GM23338 (cell line): ENCODE measurements at regions not wholly inside any gene's neighbourhood (a gene's known extent, or its start where the extent isn't known, plus 50 kb on each side); places are given as distances from the start of the nearest gene placed in this dataset.
A peak's percentile ranks its signal among the peaks of the same experiment; 100 is the strongest.

Experiments used
- ATAC-seq: fragments of 200-7000 bp; cut with Tn5 transposase; 3 replicates; pipeline ENCODE4 v1.9.1; 2020
- DNase-seq: peaks from one replicate; pipeline ENCODE4 v3.0.0-alpha.2; 2015; ENCODE audit warnings: low spot score
- H2AFZ ChIP-seq: fragments of 200-600 bp; sonication (generic); 2 replicates; pipeline ENCODE4 v1.8.0; 2016; ENCODE audit warnings: antibody characterized with exemption, mild to moderate bottlenecking, moderate library complexity
- H3F3A ChIP-seq: fragments of 200-600 bp; sonication (generic); replicated peaks from 2 replicates; pipeline ENCODE4 v1.8.0; 2017; ENCODE audit warnings: antibody characterized with exemption, mixed run types, low read depth
- H3K27ac ChIP-seq: fragments of 200-600 bp; sonication (generic); 2 replicates; pipeline ENCODE4 v1.6.1; 2016; ENCODE audit warnings: low read depth
- H3K27me3 ChIP-seq: fragments of 200-600 bp; sonication (generic); 2 replicates; pipeline ENCODE4 v1.8.0; 2016; ENCODE audit warnings: mild to moderate bottlenecking, mixed run types, moderate library complexity; ENCODE audit not compliant: insufficient read depth
- H3K36me3 ChIP-seq: fragments of 200-600 bp; sonication (generic); 2 replicates; pipeline ENCODE4 v1.8.0; 2016; ENCODE audit warnings: mild to moderate bottlenecking; ENCODE audit not compliant: insufficient read depth
- H3K4me1 ChIP-seq: fragments of 200-600 bp; sonication (generic); 2 replicates; pipeline ENCODE4 v1.8.0; 2016; ENCODE audit warnings: mild to moderate bottlenecking, moderate library complexity; ENCODE audit not compliant: insufficient read depth
- H3K4me2 ChIP-seq: fragments of 200-600 bp; sonication (generic); 2 replicates; pipeline ENCODE4 v1.7.1; 2017; ENCODE audit warnings: mixed run types
- H3K4me3 ChIP-seq: fragments of 200-600 bp; sonication (generic); 2 replicates; pipeline ENCODE4 v1.6.1; 2016; ENCODE audit warnings: mixed run types
- H3K79me2 ChIP-seq: fragments of 200-600 bp; sonication (generic); replicated peaks from 2 replicates; pipeline ENCODE4 v1.8.0; 2017; ENCODE audit warnings: mild to moderate bottlenecking; ENCODE audit not compliant: insufficient read depth
- H3K9me2 ChIP-seq: fragments of 200-600 bp; sonication (generic); 2 replicates; pipeline ENCODE4 v1.8.0; 2017; ENCODE audit not compliant: insufficient read depth
- H4K20me1 ChIP-seq: fragments of 200-600 bp; sonication (generic); replicated peaks from 2 replicates; pipeline ENCODE4 v1.8.0; 2017; ENCODE audit warnings: mild to moderate bottlenecking; ENCODE audit not compliant: insufficient read depth
- H3K27ac Mint-ChIP-seq: 2 replicates; pipeline ENCODE4 v1.8.0; 2020; ENCODE audit warnings: inconsistent platforms, mild to moderate bottlenecking, moderate library complexity, mixed read lengths
- H3K27me3 Mint-ChIP-seq: 3 replicates; pipeline ENCODE4 v1.8.0; 2022; ENCODE audit warnings: low read depth, mild to moderate bottlenecking, moderate library complexity, mixed read lengths, inconsistent platforms; ENCODE audit not compliant: insufficient read depth, poor library complexity
- H3K36me3 Mint-ChIP-seq: 3 replicates; pipeline ENCODE4 v1.8.0; 2021; ENCODE audit warnings: low read depth, mild to moderate bottlenecking, inconsistent platforms, moderate library complexity, mixed read lengths
- H3K4me1 Mint-ChIP-seq: 3 replicates; pipeline ENCODE4 v1.8.0; 2020; ENCODE audit warnings: mild to moderate bottlenecking, inconsistent platforms, mixed read lengths
- H3K4me3 Mint-ChIP-seq: 3 replicates; pipeline ENCODE4 v1.8.0; 2021; ENCODE audit warnings: moderate library complexity, mild to moderate bottlenecking, inconsistent platforms, mixed read lengths
- H3K9me3 Mint-ChIP-seq: 3 replicates; pipeline ENCODE4 v1.8.0; 2020; ENCODE audit warnings: moderate library complexity, mild to moderate bottlenecking, inconsistent platforms, mixed read lengths
- CREB1 ChIP-seq: fragments of 250-450 bp; sonication (Bioruptor Pico); IDR thresholded peaks from 2 replicates; pipeline ENCODE4 v1.5.0; 2020; ENCODE audit warnings: low read depth, mild to moderate bottlenecking, moderate library complexity
- EZH2 ChIP-seq: fragments of 200-600 bp; sonication (generic); IDR thresholded peaks from one replicate; pipeline ENCODE4 v1.8.0; 2017; ENCODE audit warnings: antibody characterized with exemption, mild to moderate bottlenecking, low read depth; ENCODE audit not compliant: unreplicated experiment
- EZH2phosphoT487 ChIP-seq: fragments of 200-600 bp; sonication (generic); IDR thresholded peaks from one replicate; pipeline ENCODE4 v1.8.1; 2018; ENCODE audit warnings: antibody characterized with exemption; ENCODE audit not compliant: unreplicated experiment
- JUNB ChIP-seq: IDR thresholded peaks from one replicate; pipeline ENCODE4 v1.6.1; 2016; ENCODE audit warnings: antibody characterized with exemption; ENCODE audit not compliant: unreplicated experiment
- NANOG ChIP-seq: IDR thresholded peaks from 2 replicates; pipeline ENCODE4 v1.6.1; 2016; ENCODE audit warnings: antibody characterized with exemption, borderline replicate concordance
- POLR2AphosphoS5 ChIP-seq: IDR thresholded peaks from 2 replicates; pipeline ENCODE4 v1.6.1; 2016; ENCODE audit warnings: antibody characterized with exemption, low read depth
- ZNF114 ChIP-seq: fragments of 250-450 bp; sonication (Bioruptor Pico); IDR thresholded peaks from 2 replicates; pipeline ENCODE4 v1.5.0; 2020; ENCODE audit warnings: mild to moderate bottlenecking, moderate library complexity
- ZNF331 ChIP-seq: fragments of 250-450 bp; sonication (Bioruptor Pico); IDR thresholded peaks from 2 replicates; pipeline ENCODE4 v1.5.0; 2020; ENCODE audit warnings: low read depth, mild to moderate bottlenecking, moderate library complexity
- TF ChIP-seq, protein P1 (sequence below): IDR thresholded peaks from 2 replicates; pipeline ENCODE4 v1.6.1; 2016; ENCODE audit warnings: antibody characterized with exemption
- TF ChIP-seq, protein P2 (sequence below): IDR thresholded peaks from one replicate; pipeline ENCODE4 v1.6.1; 2018; ENCODE audit warnings: antibody characterized with exemption; ENCODE audit not compliant: unreplicated experiment
- TF ChIP-seq, protein P3 (sequence below), 2 experiments: fragments of 200-600 bp in 1 of 2; sonication (generic) in 1 of 2; conservative IDR thresholded peaks; 2 replicates each; pipeline versions ENCODE4 v1.5.1 to v1.6.1; 2016 to 2017; ENCODE audit warnings: antibody characterized with exemption in 2 of 2, low read depth in 2 of 2, mild to moderate bottlenecking in 2 of 2, moderate library complexity in 1 of 2
- TF ChIP-seq, protein P4 (sequence below): fragments of 250-450 bp; sonication (Bioruptor Pico); IDR thresholded peaks from 2 replicates; pipeline ENCODE4 v1.5.0; 2020; ENCODE audit warnings: mild to moderate bottlenecking, moderate library complexity

DNA sequence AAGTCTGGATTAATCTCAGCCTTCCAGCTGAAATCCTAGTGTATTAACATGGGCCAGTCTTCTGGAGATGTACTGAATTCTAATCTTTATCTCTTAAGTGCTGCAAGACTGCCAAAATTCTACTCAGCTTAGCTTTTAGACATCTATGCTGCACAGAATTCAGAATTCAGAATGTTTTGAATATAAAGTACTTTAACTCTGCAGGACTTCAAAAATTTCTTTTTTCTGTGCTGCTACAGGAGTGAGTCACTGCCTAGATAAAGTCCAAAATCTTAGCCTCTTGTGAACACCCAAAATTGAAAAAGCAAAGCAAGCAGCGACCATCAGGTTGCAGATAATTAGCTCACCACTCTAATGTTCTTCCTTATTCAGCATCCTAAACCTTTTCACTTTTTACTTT, 1092.6 kb upstream of the PCDH10 start (continued):
- TF ChIP-seq CREB1: no peak
- TF ChIP-seq, protein P1, sequence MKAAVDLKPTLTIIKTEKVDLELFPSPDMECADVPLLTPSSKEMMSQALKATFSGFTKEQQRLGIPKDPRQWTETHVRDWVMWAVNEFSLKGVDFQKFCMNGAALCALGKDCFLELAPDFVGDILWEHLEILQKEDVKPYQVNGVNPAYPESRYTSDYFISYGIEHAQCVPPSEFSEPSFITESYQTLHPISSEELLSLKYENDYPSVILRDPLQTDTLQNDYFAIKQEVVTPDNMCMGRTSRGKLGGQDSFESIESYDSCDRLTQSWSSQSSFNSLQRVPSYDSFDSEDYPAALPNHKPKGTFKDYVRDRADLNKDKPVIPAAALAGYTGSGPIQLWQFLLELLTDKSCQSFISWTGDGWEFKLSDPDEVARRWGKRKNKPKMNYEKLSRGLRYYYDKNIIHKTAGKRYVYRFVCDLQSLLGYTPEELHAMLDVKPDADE: no peak

DNA sequence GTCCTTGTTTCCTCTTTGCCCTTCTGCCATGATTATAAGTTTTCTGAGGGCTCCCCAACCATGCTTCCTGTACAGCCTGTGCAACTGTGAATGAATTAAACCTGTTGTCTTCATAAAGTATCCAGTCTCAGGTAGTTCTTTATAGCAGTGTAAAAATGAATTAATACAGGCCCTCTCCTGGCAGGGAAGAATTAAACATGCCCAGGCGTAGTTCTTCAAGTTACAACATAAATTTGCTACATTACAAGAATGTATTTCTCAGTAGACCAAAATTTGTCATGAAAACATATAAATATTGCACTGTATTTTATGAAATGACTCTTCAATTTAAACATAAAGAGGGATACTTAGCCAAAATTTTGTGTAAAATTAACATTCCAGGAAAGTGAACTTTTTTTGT, 1089.9 kb upstream of the PCDH10 start:
- Mint-ChIP-seq H3K4me3 (no peak overlapping the region), H3K9me3 (peaks cover 52% of the 10 kb centered on the region), H3K4me1 (no peaks in the 10 kb centered on the region; the same call in 2 of the 3 replicates), H3K27ac (no peak overlapping the region), H3K27me3 (peaks cover 5% of the 10 kb centered on the region), H3K36me3 (peaks cover 40% of the 10 kb centered on the region)
- H3K4me2 ChIP-seq: no peak overlapping the region
- no peaks in the 10 kb centered on the region for H3K79me2 ChIP-seq
- H3K36me3 ChIP-seq: peaks cover 4% of the 10 kb centered on the region; the same call in 1 of the 2 replicates
- H3K9me2 ChIP-seq: peaks cover 3% of the 10 kb centered on the region; the same call in 1 of the 2 replicates
- peak overlapping the region; percentile 60; the same call in 1 of the 2 replicates for H2AFZ ChIP-seq
- H4K20me1 ChIP-seq: no peaks in the 10 kb centered on the region
- DNase-seq (no peak), ATAC-seq (no peak)
- H3F3A ChIP-seq: no peaks in the 10 kb centered on the region
- no peaks in the 10 kb centered on the region for H3K4me1 ChIP-seq
- H3K27me3 ChIP-seq: no peaks in the 10 kb centered on the region
- H3K4me3 ChIP-seq: no peak overlapping the region
- H3K27ac ChIP-seq: no peak overlapping the region
- TF ChIP-seq EZH2 (no peak), ZNF331 (CRISPR knock-in tag) (no peak), NANOG (no peak), ZNF114 (CRISPR knock-in tag) (no peak), POLR2AphosphoS5 (no peak), CREB1 (no peak), EZH2phosphoT487 (no peak), JUNB (no peak)
- TF ChIP-seq, protein P2, sequence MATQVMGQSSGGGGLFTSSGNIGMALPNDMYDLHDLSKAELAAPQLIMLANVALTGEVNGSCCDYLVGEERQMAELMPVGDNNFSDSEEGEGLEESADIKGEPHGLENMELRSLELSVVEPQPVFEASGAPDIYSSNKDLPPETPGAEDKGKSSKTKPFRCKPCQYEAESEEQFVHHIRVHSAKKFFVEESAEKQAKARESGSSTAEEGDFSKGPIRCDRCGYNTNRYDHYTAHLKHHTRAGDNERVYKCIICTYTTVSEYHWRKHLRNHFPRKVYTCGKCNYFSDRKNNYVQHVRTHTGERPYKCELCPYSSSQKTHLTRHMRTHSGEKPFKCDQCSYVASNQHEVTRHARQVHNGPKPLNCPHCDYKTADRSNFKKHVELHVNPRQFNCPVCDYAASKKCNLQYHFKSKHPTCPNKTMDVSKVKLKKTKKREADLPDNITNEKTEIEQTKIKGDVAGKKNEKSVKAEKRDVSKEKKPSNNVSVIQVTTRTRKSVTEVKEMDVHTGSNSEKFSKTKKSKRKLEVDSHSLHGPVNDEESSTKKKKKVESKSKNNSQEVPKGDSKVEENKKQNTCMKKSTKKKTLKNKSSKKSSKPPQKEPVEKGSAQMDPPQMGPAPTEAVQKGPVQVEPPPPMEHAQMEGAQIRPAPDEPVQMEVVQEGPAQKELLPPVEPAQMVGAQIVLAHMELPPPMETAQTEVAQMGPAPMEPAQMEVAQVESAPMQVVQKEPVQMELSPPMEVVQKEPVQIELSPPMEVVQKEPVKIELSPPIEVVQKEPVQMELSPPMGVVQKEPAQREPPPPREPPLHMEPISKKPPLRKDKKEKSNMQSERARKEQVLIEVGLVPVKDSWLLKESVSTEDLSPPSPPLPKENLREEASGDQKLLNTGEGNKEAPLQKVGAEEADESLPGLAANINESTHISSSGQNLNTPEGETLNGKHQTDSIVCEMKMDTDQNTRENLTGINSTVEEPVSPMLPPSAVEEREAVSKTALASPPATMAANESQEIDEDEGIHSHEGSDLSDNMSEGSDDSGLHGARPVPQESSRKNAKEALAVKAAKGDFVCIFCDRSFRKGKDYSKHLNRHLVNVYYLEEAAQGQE: no peak
- TF ChIP-seq, protein P1: no peak
- TF ChIP-seq, protein P3, sequence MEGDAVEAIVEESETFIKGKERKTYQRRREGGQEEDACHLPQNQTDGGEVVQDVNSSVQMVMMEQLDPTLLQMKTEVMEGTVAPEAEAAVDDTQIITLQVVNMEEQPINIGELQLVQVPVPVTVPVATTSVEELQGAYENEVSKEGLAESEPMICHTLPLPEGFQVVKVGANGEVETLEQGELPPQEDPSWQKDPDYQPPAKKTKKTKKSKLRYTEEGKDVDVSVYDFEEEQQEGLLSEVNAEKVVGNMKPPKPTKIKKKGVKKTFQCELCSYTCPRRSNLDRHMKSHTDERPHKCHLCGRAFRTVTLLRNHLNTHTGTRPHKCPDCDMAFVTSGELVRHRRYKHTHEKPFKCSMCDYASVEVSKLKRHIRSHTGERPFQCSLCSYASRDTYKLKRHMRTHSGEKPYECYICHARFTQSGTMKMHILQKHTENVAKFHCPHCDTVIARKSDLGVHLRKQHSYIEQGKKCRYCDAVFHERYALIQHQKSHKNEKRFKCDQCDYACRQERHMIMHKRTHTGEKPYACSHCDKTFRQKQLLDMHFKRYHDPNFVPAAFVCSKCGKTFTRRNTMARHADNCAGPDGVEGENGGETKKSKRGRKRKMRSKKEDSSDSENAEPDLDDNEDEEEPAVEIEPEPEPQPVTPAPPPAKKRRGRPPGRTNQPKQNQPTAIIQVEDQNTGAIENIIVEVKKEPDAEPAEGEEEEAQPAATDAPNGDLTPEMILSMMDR (conservative IDR thresholded peaks at IDR 0.05; ENCODE audit: low read depth in 2 of 2): no peak
- TF ChIP-seq, protein P4, sequence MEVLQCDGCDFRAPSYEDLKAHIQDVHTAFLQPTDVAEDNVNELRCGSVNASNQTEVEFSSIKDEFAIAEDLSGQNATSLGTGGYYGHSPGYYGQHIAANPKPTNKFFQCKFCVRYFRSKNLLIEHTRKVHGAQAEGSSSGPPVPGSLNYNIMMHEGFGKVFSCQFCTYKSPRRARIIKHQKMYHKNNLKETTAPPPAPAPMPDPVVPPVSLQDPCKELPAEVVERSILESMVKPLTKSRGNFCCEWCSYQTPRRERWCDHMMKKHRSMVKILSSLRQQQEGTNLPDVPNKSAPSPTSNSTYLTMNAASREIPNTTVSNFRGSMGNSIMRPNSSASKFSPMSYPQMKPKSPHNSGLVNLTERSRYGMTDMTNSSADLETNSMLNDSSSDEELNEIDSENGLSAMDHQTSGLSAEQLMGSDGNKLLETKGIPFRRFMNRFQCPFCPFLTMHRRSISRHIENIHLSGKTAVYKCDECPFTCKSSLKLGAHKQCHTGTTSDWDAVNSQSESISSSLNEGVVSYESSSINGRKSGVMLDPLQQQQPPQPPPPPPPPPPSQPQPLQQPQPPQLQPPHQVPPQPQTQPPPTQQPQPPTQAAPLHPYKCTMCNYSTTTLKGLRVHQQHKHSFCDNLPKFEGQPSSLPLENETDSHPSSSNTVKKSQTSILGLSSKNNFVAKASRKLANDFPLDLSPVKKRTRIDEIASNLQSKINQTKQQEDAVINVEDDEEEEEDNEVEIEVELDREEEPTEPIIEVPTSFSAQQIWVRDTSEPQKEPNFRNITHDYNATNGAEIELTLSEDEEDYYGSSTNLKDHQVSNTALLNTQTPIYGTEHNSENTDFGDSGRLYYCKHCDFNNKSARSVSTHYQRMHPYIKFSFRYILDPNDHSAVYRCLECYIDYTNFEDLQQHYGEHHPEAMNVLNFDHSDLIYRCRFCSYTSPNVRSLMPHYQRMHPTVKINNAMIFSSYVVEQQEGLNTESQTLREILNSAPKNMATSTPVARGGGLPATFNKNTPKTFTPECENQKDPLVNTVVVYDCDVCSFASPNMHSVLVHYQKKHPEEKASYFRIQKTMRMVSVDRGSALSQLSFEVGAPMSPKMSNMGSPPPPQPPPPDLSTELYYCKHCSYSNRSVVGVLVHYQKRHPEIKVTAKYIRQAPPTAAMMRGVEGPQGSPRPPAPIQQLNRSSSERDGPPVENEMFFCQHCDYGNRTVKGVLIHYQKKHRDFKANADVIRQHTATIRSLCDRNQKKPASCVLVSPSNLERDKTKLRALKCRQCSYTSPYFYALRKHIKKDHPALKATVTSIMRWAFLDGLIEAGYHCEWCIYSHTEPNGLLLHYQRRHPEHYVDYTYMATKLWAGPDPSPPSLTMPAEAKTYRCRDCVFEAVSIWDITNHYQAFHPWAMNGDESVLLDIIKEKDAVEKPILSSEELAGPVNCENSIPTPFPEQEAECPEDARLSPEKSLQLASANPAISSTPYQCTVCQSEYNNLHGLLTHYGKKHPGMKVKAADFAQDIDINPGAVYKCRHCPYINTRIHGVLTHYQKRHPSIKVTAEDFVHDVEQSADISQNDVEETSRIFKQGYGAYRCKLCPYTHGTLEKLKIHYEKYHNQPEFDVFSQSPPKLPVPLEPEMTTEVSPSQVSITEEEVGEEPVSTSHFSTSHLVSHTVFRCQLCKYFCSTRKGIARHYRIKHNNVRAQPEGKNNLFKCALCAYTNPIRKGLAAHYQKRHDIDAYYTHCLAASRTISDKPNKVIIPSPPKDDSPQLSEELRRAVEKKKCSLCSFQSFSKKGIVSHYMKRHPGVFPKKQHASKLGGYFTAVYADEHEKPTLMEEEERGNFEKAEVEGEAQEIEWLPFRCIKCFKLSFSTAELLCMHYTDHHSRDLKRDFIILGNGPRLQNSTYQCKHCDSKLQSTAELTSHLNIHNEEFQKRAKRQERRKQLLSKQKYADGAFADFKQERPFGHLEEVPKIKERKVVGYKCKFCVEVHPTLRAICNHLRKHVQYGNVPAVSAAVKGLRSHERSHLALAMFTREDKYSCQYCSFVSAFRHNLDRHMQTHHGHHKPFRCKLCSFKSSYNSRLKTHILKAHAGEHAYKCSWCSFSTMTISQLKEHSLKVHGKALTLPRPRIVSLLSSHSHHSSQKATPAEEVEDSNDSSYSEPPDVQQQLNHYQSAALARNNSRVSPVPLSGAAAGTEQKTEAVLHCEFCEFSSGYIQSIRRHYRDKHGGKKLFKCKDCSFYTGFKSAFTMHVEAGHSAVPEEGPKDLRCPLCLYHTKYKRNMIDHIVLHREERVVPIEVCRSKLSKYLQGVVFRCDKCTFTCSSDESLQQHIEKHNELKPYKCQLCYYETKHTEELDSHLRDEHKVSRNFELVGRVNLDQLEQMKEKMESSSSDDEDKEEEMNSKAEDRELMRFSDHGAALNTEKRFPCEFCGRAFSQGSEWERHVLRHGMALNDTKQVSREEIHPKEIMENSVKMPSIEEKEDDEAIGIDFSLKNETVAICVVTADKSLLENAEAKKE (CRISPR knock-in tag): no peak
